NCI-H1417 treated with DMSO at 0.1 percent for 48 hours (cell line): ENCODE measurements at regions not wholly inside any gene's neighbourhood (a gene's known extent, or its start where the extent isn't known, plus 50 kb on each side); places are given as distances from the start of the nearest gene placed in this dataset.
A peak's percentile ranks its signal among the peaks of the same experiment; 100 is the strongest.

Source experiments
- DNase-seq: peaks from one replicate; lab custom pipeline; 2025; lab: John Stamatoyannopoulos, UW

DNA sequence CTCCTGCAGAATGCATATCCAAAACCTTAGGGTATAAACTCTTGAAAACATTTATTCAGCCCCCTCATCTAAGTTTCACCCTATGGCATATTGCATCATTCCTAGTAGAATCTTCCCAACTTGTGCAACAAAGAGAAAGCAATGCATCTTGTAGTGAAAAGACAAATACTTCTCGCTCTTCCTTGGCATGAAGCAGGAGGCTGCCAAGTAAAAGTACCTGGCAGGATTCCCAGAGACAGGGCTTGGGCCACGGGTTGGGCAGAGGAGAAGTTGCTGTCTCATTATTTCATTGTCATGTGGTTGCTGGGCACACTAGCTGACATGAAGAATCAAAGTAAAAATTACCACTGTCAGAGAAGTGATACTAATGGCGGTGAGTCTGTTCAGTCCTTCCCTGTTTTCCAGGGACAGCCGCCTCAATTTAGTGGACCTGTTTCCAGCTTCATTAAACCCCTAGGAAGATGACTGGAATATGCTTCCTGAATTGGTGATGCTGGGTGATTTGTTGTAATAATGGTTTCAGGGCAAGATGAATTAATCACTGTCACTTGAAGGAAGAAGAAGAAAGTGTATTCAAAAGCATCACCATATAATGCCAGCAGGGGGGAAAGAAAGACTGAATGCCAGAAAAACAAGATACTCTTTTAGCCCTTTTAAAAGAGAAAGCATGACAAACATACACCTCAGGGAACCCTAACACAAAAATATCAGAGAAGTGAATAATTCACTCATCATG, 380.5 kb upstream of the IGFBP7 start:
- no peak for DNase-seq

DNA sequence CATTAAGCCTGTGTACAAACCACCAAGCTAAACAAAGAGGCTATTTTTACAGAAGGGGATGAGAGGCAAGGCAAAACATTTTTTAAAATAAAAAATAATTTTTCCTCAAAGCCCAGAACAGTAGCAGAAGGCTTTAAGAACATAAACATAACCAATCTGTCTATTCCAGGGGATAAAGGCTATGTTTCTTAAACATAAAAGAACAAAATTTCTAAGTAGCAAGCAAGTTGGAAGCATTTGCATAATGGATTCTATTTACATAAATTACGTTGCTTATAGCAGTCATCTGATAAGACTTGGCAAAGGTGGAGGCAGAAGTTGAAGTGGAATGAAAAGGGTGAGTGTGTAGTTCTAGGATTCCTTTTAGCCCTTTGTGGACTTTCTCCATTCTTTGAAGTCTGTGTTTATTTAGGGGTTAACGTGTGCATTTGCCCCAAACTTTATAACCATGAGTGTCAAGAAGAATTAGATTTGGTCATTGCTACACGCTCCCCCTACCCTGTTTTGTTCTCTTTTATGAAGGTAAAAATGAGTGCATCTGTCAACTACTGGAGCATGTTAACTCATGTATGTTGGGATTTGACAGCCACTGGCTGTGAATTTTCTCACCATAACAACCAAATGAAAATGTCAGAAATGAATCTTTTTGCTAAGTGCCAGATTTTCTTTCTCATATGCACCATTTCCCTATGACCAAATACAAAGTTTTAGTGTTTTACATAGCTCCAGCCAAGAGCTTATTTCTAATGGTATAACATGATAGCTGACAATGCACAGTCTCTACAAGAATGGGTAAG, 378.4 kb upstream of the IGFBP7 start:
- no peak for DNase-seq

DNA sequence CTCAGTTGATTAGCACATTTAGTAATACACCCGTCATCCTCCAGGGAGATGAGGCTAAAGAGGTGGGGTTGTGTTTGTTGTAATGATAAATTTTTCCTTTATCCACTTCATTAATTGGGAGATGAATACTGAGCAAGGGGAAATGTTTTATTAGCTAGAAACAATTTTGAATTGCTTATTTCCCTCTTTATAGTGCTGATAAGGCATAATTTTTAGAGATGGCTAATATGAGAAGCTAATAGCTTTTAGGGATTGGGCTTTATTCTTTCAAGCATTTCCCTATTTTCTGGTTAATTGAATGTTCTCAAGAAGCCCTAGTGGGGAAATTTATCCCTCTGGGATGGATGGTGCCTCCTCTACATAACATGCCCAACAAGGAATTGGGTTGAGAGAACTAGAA, 365.2 kb upstream of the IGFBP7 start:
- DNase-seq, result no peak

DNA sequence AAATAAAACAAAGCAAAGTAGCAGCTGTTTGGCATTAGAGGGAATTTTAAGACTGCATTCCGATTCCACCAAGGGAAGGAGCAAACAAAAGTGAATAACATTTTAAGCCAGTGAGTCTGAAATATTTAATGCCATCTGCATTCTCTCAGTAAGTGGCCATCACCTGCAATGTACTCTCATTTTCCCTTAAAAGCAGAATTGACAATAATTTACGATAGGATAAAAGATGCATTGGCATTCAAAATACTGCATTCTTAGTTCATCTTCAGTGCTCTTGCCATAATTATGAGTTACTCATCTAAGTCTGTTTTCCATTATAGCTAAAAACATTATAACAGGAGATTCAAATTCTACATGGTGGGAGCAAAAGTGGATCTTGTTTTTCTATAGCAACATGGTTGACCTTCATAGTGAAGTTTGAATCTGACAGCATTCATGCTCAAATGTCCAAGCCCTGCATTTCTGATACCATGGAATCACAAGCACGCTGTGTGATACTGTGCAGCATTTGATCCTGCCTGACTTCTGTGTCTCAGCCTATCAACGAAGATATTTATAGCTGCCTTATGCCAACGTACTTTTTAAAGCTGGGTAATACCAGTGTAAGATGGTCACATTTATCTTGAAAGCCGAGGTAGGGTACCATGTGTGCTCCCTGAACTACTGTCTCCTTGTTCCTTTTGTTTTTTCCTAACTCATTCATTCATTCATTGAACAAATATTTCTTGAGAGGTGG, 355.3 kb upstream of the IGFBP7 start:
- DNase-seq, result no peak

DNA sequence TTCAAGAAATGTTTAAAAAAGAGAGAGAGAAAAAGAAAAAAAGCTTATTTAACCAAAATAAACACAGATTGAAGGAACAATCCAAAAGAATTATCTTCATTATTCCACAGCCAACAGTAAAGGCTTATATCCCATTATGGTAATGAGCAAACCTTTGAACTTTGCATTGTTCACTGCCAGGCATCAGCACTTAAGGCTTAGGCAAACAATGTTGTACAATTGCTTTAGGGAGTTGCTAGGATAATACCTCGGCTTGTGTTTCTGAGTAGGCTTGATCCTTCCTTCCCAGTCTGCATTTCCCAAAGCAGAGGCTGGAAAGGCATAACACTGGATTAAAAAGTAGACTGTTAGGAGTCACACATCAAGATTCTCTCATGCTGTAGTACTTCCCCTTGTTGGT, 352.7 kb upstream of the IGFBP7 start:
- peak; percentile 42 for DNase-seq

DNA sequence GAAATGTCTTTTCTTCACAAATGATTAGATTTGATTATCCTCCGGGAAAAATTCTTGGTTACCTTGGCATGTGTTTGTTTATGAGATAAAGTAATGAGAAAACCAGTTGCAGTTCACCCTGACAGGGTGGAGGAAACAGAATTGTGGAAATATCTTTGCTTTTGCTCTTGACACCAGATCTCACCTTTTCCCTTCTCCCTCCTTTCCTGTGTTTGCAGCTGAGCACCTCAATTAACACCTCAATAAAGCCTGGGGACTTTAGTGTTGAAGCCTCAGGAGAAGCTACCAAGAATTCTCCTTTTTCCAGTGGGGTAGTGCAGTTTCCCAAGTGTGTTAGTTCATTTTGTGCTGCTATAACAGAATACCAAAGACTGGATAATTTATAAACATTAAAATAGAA, 350.8 kb upstream of the IGFBP7 start:
- DNase-seq, result no peak

DNA sequence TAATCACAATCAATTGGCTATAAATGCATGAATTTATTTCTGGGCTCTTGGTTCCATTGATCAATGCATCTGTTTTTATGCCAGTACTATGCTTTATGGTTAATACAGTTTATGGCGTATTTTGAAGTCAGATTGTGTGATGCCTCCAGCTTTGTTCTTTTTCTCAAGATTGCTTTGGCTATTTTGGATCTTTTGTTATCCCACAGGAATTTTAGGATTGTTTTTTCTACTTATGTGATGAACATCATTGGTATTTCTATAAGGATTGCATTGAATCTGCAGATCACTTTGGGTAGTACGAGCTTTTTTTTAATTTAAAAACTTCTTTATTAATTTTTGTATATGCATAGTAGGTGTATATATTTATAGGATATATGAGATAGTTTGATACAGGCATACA, 338.7 kb upstream of the IGFBP7 start:
- DNase-seq, result no peak

DNA sequence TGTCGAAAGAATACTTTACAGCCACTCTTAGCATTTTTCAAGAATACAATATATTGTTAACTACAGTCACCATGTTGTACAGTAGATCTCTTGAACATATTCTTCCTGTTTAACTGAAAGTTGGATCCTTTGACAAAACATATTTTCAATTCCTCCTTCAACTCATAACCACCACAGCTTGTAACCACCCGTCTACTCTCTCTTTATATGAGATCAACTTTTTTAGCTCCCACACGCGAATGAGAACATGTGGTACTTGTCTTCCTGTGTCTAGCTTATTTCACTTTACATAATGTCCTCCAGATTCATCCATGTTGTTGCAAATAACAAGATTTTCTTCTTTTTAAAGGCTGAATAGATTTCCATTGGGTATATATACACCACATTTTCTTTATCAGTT, 338.3 kb upstream of the IGFBP7 start:
- no peak for DNase-seq

DNA sequence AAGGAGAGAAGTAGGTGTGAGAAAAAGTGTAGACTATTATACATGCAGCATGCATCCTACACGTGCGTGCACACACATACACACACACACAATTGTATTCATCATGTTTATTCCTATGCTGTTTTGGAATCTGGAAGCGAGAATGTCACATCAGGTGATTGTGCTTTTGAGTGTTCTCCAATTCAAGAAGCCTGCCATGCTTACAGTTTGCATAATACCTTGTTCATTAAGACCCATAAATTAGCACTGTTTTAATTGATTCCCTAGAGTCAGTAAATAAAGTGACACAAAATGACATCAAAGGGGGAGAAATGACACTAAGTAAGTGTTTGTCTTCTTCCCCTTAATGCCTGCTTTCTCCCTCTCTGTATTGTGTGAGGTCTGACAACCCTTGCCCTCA, 336.1 kb upstream of the IGFBP7 start:
- DNase-seq, result no peak

DNA sequence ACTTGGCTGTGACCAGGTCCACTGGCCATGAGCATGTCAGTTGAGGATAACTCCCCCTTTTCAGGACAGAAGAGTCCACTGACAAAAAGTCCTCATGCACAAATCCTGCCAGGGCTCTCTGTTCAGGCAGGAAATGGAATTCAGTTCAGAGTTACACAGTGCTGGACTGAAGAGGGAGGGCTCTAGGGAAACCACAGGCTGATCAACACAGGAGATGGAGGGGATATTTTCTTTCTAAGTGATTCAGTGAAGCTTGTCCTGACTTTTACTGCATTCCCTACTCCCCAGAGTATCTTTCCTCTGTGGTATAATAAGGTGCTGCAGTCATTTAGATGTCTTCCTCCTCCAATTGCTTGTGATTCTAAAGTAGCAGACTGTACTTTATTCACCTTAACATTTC, 335.5 kb upstream of the IGFBP7 start:
- no peak for DNase-seq

DNA sequence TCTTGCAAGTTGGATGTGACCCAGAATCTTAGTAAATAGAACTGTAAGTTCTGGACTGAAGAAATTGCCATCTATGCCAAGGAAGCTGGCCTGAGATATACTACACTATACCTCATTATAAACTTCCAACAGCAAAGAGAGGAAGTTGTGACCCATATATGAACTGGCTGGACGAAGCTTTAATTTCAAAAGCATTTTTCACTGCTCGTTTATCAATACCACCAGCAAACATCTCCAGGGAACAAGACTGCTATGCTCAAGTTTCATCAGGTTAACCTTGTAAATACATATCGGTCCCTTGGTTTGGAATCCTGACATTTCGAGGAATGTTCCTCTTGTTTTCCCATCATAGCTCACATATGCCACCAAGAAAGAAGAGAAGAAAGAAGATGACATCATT, 334.5 kb upstream of the IGFBP7 start:
- no peak for DNase-seq

DNA sequence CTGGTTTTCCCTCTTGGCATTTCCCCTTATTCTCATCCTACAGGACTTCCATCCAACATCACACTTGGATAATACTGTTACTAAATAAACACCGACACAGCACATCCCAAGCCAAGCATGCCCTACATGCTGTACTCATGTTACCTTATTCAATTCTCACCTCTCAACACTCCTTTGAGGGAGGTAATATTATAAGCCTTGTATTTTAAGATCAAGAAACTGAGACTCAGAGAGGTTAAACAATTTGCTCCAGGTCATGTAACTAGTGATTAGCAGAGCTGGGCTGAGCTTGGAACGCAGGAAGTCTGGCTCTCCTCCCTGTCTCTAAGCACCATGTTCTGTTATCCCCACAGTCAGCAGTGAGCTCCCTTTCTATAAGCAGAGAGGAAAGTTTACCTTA, 333.6 kb upstream of the IGFBP7 start:
- no peak for DNase-seq

DNA sequence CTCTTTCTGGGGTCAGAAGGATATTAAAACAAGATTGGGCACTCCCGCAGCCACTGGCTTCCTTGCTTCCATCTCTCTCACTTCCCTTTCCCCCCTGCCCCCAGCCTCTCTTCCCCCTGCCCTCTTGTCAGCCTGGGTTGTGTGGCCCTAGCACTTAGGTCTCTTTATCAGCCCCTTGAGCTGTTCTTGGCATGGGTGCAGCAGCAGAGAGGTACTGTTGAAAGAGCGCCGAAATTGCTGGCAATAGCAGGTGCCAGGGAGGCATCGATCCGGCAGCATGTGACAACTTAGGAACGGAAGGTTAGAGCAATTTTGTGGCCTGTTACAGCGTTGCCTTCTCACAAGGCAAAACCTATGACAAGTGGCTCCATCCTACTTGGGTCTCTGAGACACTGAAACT, 333.1 kb upstream of the IGFBP7 start:
- DNase-seq, result no peak

DNA sequence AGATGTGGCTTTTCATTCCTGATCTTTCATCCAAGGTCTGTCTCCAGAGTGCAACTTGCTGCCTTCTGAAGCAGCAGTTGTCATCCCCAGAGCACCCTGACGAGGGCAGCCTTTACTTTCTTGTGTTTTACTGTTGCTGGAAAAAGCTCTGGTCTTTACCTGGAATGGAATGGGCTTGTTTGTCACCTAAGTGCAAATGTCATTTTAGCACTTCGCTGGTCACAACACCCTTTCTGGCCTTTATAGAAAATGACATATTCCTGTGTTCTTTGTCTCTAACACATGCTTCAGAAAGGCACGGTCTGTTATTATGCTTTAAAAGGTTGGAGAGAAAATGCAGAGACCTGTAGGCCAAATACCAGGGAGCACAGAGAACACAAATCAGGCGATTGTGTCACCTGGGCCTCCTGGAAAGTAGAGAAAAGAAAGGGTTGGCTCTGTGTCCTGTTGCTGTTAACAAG, 332.7 kb upstream of the IGFBP7 start:
- no peak for DNase-seq

DNA sequence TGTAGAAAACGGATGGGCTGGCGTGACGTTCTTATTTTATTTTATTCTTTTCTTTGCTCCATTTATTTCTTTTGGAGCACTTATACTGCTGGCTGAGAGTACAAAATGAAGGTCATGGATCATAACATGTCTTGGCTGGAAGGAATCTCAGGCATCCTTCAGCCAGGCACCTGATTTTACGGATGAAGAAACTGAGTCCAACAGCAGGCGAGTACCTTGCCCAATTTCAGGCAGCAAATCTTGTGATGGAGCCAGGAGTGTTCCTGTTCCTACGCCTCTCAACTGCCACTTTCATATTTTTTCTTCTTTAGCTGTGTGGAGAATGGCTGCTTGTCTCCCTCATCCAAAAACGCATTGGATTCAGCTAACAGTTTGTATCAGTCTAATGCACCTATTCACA, 332.1 kb upstream of the IGFBP7 start:
- DNase-seq, result no peak

DNA sequence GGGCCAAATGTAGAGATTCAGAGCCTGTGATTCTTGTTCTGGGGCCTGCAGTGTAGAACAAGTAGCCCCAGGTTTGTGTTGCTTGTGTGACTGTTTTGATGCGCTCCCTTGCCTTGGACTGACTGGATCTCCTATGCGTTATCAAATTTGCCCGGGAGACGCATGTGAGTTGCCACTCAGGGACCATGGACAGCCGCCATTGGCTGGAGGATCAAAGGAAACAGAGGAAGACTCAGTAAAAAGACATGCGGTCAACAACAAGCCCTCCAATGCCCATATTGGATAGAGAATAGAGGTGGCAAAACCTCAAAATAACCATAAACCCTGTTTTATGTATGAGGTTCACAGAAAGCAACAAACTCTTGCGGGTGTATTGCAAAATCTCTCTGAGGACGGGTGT, 327.5 kb upstream of the IGFBP7 start:
- DNase-seq, result no peak

DNA sequence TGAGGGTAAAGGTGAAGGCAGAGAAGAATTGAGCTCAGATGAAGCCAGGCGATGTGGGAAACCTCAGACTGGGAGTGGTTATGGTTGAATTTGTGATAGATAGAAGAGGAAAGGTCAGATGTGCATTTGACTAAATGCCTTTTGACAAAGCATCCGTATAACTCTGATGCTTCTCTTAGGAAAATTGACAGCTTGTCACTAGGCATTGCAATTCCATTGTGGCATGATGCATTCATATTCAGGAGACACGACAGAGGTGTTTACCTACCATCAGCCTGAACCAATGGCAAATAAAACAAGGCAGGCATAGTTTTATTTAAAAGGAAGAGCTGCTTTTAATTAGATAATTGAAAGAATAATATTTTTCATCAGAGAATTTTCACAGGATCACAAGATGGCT, 325.1 kb upstream of the IGFBP7 start:
- DNase-seq, result no peak

DNA sequence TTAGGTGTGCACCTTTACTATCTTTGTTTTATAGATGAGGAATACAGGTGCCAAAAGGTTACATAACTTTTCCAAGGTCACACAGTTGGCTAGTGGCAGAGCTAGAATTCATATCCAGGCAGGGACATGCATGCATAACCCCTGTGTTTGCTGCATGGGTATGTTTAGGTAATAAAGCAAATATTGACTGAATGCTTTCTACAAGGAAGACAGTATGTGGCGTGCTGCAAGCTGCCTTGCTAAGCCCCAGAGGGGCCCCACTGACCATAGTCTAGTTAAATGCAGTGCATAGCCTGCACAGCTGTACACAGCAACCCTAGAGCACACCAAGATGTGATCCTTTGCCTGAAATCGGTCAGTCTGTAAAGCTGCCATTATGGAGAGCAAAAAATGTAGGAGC, 320.5 kb upstream of the IGFBP7 start:
- no peak for DNase-seq

DNA sequence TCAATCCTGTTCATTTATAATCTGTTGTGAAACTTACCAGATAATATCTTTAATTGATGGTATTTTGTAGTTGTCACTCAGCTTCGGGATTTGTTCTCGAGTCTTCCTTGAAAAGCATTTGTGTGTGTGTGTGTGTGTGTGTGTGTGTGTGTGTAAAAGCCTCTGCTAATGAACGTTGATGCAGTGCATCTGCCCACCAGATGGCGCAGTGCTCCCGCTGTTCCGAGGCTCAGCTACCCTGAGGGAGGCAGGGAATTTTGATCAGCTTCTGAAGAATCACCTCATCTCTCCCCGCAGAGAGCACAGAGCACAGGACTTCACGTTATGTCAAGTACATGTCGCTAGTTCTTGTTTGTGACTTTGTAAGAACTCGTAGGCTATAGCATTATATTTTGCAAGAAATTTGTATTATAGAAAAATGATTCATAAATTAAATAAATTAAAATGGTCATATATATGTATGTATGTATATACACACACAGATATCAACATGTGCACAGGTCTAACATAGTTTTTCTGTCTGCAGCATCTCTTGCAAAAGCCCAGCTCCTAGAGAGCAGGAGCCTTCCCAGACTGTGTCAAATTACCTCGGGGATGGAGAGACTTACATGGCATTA, 316.7 kb upstream of the IGFBP7 start:
- DNase-seq, result peak; percentile 25

DNA sequence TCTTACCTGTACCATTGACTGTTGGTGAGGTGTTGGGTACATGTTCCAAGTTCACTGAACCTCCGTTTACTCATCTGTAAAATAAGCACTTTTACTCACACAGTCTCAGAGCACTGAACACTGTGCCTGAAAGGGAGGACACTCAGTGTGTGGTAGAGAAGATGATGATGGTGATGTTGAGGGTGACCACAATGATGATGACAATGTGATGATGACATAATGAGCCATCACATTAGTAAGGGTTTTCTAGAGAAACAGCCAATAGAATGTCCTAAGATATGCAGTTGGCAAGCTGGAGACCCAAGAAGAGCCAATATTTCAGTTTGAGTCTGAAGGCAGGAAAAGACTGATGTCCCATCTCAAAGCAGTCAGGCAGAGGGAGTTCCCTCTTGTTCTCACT, 315.4 kb upstream of the IGFBP7 start:
- no peak for DNase-seq

DNA sequence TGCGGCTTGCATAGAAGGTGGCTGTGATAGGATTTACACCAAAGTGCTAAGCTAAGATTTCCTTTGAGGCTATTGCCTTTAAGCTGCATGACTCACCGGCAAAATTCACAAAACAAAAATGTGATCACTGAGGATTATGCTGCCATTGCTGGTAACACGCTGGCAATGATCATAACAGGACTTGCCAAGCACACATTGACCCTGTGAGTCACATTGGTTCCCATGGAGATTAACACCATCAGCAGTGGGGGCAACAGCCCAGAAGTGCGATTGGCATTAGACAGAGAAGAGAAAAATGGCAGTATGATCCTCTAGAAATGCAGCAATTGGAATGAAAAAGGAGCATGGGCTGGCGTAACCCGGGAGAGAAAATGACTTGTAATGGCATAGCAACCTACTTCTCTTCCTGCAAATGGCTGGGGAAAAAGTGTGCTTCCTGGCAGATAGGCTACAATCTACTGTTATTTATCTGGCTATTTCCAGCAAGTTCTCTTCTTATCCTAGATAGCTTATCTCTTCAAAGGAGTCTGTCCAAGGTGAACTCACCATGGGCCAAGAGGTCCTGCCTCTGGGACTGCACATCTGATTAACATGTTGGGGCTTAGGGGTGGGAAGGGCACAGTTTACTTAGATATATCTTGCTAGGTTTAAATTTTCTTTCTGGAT, 314.2 kb upstream of the IGFBP7 start:
- DNase-seq, result no peak

DNA sequence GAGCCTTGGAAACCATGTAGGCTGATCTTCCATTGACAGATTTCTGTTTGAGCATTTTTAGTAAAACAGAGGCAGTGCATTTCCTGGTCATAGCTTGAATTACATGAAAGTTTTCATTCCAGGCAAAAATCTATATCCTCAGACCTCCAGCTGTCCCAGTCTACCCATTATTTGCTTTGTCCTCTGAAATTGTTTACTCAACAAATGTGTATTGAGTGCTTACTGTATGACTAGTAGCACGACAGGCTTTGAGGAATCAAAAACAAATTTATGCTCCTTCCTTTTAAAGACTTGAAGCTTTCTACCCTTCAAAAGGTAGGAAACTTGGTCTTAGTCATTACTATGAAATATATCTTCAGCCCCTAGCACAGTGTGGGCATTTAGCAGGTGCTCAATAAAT, 307.9 kb upstream of the IGFBP7 start:
- no peak for DNase-seq
